Activated CD8-positive, alpha-beta T cell treated with anti-CD3 and anti-CD28 coated beads for 36 hours (primary cell): ENCODE measurements at regions not wholly inside any gene's neighbourhood (a gene's known extent, or its start where the extent isn't known, plus 50 kb on each side); places are given as distances from the start of the nearest gene placed in this dataset.

Experiments
- ATAC-seq: fragments of 200-7000 bp; cut with Tn5 transposase; one replicate; pipeline ENCODE4 v1.10.0; 2021; ENCODE audit warnings: mild to moderate bottlenecking, moderate library complexity
- CTCF ChIA-PET: fragments of 350-600 bp; sonication (Branson Sonifier 250); formaldehyde crosslinking; loops from one replicate; lab custom pipeline; 2021; ENCODE audit warnings: antibody characterized with exemption; lab: Charles Lee
- POLR2A ChIA-PET: fragments of 350-600 bp; sonication (Branson Sonifier 250); formaldehyde crosslinking; loops from one replicate; lab custom pipeline; 2021; ENCODE audit warnings: antibody characterized with exemption; lab: Charles Lee
- DNase-seq: peaks from one replicate; pipeline ENCODE4 v3.0.0-alpha.2; 2020
- H3K27ac Mint-ChIP-seq: one replicate; pipeline ENCODE4 v1.8.0; 2021; ENCODE audit warnings: mild to moderate bottlenecking, mixed read lengths
- H3K27me3 Mint-ChIP-seq: one replicate; pipeline ENCODE4 v1.8.0; 2021; ENCODE audit warnings: mixed read lengths
- H3K36me3 Mint-ChIP-seq: one replicate; pipeline ENCODE4 v1.8.0; 2021; ENCODE audit warnings: low read depth, mixed read lengths
- H3K4me1 Mint-ChIP-seq: one replicate; pipeline ENCODE4 v1.8.0; 2021; ENCODE audit warnings: low read depth, mixed read lengths
- H3K4me3 Mint-ChIP-seq: one replicate; pipeline ENCODE4 v1.8.0; 2021; ENCODE audit warnings: mild to moderate bottlenecking, moderate library complexity, mixed read lengths
- H3K9me3 Mint-ChIP-seq: one replicate; pipeline ENCODE4 v1.8.0; 2021; ENCODE audit warnings: mixed read lengths
- intact Hi-C: fragments of 100-400 bp; cut with micrococcal nuclease; formaldehyde crosslinking; loops from one replicate; pipeline ENCODE4 v1.10.0; 2022
- TF ChIP-seq, protein P1 (sequence below): fragments of 200-600 bp; IDR thresholded peaks from one replicate; pipeline ENCODE4 v1.8.0; 2022; ENCODE audit warnings: antibody characterized with exemption, mild to moderate bottlenecking

DNA sequence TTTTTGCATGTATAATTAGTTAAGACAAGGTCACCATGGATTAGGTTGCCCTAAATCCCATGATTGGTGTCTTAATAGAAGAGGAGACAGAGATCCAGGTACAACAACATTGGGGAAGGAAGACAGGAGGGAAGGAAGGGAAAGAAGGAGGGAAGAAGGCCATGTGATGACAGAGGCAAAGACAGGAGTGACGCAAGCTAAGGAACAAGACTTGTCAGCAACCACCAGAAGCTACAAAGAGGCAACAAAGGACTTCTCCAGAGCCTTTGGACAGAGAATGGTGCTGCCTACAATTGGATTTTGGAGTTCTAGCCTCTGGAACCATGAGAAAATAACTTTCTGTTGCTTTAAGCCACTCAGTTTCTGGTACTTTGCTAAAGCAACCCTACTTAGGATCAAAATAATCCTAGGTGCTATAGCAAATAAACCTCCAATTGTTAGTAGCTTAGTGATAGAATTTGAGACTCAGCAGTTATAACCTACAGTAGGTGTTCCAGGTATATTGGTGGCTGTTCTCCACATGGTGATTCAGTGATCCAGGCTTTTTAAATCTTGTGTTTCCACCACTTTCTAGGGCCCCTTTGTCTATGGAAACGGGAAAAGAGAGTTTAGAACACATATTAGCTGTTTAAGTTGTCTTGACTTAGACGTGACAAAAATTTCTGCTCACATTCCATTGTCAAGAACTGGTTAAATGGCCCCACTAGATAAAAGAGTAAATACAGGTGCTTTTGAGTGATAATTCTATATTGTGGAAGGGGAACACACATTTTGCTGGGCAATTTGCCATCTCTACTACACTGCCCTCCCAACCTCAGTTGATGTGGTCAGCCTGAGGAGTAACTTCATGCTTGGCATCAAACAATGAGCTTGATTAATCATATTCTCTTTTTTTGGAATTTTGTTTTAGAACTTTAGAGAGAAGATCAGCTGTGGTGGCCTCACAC, 70.5 kb upstream of the SP4 start:
- peak overlapping the region; percentile 25 for H3K27ac Mint-ChIP-seq
- H3K36me3 Mint-ChIP-seq = no peaks in the 10 kb centered on the region
- ChIA-PET CTCF (interaction anchor here (0.9 to 2.4 kb wide), 5 partner anchors 10 to 96 kb away, joined by 4 to 8 read pairs (median 4); no protein-coding TSS in a partner anchor), POLR2A (interaction anchor here (1.1 to 1.6 kb wide), 3 partner anchors 12 to 52 kb away, joined by 3 to 9 read pairs (median 4); no protein-coding TSS in a partner anchor)
- ATAC-seq (no peak), DNase-seq (no peak)
- intact Hi-C loops = loop anchor here (5.0 kb wide), 1 partner anchor 50 kb away; no protein-coding TSS in a partner anchor
- TF ChIP-seq, protein P1, sequence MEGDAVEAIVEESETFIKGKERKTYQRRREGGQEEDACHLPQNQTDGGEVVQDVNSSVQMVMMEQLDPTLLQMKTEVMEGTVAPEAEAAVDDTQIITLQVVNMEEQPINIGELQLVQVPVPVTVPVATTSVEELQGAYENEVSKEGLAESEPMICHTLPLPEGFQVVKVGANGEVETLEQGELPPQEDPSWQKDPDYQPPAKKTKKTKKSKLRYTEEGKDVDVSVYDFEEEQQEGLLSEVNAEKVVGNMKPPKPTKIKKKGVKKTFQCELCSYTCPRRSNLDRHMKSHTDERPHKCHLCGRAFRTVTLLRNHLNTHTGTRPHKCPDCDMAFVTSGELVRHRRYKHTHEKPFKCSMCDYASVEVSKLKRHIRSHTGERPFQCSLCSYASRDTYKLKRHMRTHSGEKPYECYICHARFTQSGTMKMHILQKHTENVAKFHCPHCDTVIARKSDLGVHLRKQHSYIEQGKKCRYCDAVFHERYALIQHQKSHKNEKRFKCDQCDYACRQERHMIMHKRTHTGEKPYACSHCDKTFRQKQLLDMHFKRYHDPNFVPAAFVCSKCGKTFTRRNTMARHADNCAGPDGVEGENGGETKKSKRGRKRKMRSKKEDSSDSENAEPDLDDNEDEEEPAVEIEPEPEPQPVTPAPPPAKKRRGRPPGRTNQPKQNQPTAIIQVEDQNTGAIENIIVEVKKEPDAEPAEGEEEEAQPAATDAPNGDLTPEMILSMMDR = no peak
- H3K4me1 Mint-ChIP-seq = peaks cover 77% of the 10 kb centered on the region
- H3K9me3 Mint-ChIP-seq = peaks cover 6% of the 10 kb centered on the region
- H3K27me3 Mint-ChIP-seq = no peaks in the 10 kb centered on the region
- H3K4me3 Mint-ChIP-seq = no peak overlapping the region

DNA sequence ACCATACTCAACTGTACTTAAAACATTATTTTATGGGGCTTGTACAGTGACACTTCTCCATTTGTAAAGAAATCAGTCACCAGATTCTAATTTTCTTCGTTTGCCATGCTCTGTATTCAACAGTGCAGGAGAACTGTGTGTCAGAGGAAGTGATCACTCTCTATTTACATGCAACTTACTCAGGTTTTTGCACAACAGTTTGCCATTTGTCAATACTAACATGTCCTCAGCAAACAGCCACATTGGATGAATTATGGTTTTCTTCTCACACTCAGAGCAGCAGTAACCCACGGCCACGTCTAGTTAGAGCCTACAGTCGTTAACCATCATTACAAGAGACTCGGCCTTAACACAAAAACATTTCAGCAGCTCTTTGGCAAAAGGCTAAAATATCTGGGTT, 69.2 kb upstream of the SP4 start:
- Mint-ChIP-seq H3K27me3 (no peaks in the 10 kb centered on the region), H3K4me3 (no peak overlapping the region), H3K9me3 (peaks cover 6% of the 10 kb centered on the region), H3K4me1 (peaks cover 66% of the 10 kb centered on the region), H3K36me3 (no peaks in the 10 kb centered on the region), H3K27ac (peak overlapping the region; percentile 3)
- no peak for ATAC-seq
- intact Hi-C loops = loop anchor here (5.0 kb wide), 1 partner anchor 51 kb away; no protein-coding TSS in a partner anchor
- ChIA-PET POLR2A (interaction anchor here (1.0 kb wide), 1 partner anchor 69 kb away, joined by 3 read pairs; the partner anchor contains the start of gene SP4), CTCF (interaction anchor here (1.6 to 2.4 kb wide), 3 partner anchors 9 to 97 kb away, joined by 4 to 8 read pairs (median 4); no protein-coding TSS in a partner anchor)
- TF ChIP-seq, protein P1 = no peak
- DNase-seq = no peak

DNA sequence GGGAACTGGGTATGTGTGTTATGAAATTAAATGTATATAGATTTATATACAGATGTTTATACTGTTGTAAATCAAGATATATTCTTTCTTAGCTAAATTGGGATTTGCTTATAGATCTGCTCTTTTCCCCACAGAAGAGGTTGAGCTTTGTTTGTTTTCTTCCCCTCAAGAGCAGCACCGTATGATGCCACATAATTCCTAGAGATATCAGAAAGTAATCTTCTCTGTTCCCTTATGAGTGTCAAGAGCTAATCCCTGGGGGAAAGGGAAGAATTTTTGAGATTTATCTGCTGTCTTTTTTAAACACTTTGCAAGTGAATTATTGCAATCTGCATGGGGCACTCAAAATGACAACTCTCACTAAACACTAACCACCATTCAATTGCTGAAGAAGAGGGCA, 68.7 kb upstream of the SP4 start:
- no peak for DNase-seq
- no peak for ATAC-seq
- ChIA-PET CTCF (interaction anchor here (2.4 kb wide), 1 partner anchor 8 kb away, joined by 8 read pairs; no protein-coding TSS in a partner anchor), POLR2A (interaction anchor here (1.0 kb wide), 1 partner anchor 69 kb away, joined by 3 read pairs; the partner anchor contains the start of gene SP4)
- intact Hi-C loops = loop anchor here (5.0 kb wide), 1 partner anchor 52 kb away; no protein-coding TSS in a partner anchor
- Mint-ChIP-seq H3K36me3 (no peaks in the 10 kb centered on the region), H3K4me1 (peaks cover 61% of the 10 kb centered on the region), H3K27ac (peak overlapping the region; percentile 11), H3K27me3 (no peaks in the 10 kb centered on the region), H3K4me3 (no peak overlapping the region), H3K9me3 (peaks cover 6% of the 10 kb centered on the region)
- TF ChIP-seq, protein P1 = no peak

DNA sequence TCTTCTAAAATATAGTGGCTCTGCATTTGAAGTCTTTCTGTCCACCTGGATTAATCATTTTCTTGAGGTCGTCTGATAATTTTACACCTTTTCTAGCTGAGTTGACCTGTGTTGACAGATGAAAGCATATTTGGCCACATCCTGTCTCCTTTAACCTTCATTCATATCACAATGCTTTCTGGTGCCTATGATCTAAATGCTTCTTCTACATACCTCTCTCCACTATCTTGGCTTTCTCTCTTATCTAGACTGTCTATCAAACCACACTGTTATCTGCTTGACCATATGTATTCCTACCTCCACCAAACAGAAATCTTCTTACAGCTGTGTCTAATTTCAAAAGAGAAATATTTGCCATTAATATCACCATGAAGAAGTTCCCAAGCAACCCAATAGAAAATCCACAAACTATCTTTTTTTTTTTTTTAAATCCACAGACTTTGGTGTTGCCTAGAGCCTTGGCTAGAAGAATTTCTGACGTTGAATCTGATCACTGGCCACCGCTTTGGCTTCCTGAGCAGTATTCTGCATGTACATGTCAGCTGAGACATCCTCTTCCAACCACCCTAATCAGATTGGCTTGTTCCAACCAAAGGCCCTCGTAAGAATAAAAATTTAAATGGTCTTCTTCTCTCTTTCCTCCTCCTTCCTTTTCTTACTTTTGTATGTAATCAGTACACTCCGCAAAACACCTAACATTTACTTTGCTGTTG, 66.3 kb upstream of the SP4 start:
- Mint-ChIP-seq H3K9me3 (peaks cover 2% of the 10 kb centered on the region), H3K27ac (no peak overlapping the region), H3K27me3 (no peaks in the 10 kb centered on the region), H3K36me3 (no peaks in the 10 kb centered on the region), H3K4me1 (peaks cover 59% of the 10 kb centered on the region), H3K4me3 (no peak overlapping the region)
- CTCF ChIA-PET = interaction anchor here (0.6 kb wide), 1 partner anchor 14 kb away, joined by 3 read pairs; no protein-coding TSS in a partner anchor
- TF ChIP-seq, protein P1 = no peak
- intact Hi-C loops = no loop called here
- DNase-seq (no peak), ATAC-seq (no peak)
- POLR2A ChIA-PET = interaction anchor here (0.7 kb wide), 1 partner anchor 51 kb away, joined by 5 read pairs; no protein-coding TSS in a partner anchor
